A549 (cell line): ENCODE measurements at regions not wholly inside any gene's neighbourhood (a gene's known extent, or its start where the extent isn't known, plus 50 kb on each side); places are given as distances from the start of the nearest gene placed in this dataset.

Source experiments
- ATAC-seq, 2 experiments: fragments of 200-7000 bp in 1 of 2; fragments of >200 bp in 1 of 2; cut with Nextera tagmentation in 1 of 2; cut with Tn5 transposase in 1 of 2; 3 replicates each; pipeline versions ENCODE4 v1.8.0 to v1.9.1; 2018 to 2020; ENCODE audit warnings: mild to moderate bottlenecking in 1 of 2, moderate library complexity in 1 of 2
- CTCF ChIA-PET: fragments of 300-600 bp; sonication (Branson Sonifier 250); formaldehyde crosslinking; extraction: SDS; loops from one replicate; lab custom pipeline; 2021; ENCODE audit warnings: antibody characterized with exemption, inconsistent platforms; lab: Yijun Ruan, JAX
- POLR2A ChIA-PET: fragments of 350-600 bp; formaldehyde crosslinking; extraction: SDS; loops from one replicate; lab custom pipeline; 2021; ENCODE audit warnings: antibody characterized with exemption, inconsistent platforms; lab: Yijun Ruan, JAX
- DNase-seq, 2 experiments: peaks; one replicate each; pipeline versions ENCODE4 v3.0.0 to v3.0.0-alpha.2; 2011 to 2016; ENCODE audit warnings: low read depth in 1 of 2, low spot score in 1 of 2
- FAIRE-seq: peaks from 2 replicates; lab custom pipeline; 2011; peaks lifted over from hg19 to GRCh38; lab: Jason Lieb, UNC
- H3K27ac ChIP-seq, 2 experiments: fragments of >200 bp; sonication (Bioruptor Twin); formaldehyde crosslinking; 3 replicates each; pipeline ENCODE4 v1.5.1; 2016 to 2017
- H3K4me1 ChIP-seq: fragments of >200 bp; sonication (Bioruptor Twin); formaldehyde crosslinking; 3 replicates; pipeline ENCODE4 v1.6.1; 2016
- H3K4me2 ChIP-seq: fragments of >200 bp; sonication (Bioruptor Twin); formaldehyde crosslinking; 3 replicates; pipeline ENCODE4 v1.6.1; 2016
- H3K4me3 ChIP-seq: fragments of >200 bp; sonication (Bioruptor Twin); formaldehyde crosslinking; 3 replicates; pipeline ENCODE4 v1.5.1; 2016
- H3K9me3 ChIP-seq: fragments of >200 bp; sonication (Bioruptor Twin); formaldehyde crosslinking; 3 replicates; pipeline ENCODE4 v1.6.1; 2016
- CEBPB ChIP-seq, 2 experiments: fragments of >200 bp in 1 of 2; sonication (Bioruptor Twin) in 1 of 2; formaldehyde crosslinking in 1 of 2; IDR thresholded peaks; 2 replicates each; pipeline ENCODE4 v1.6.1; 2012 to 2016
- CHD2 ChIP-seq: fragments of 150-350 bp; IDR thresholded peaks from 2 replicates; pipeline ENCODE4 v1.6.1; 2014; ENCODE audit warnings: low read length; ENCODE audit not compliant: partially characterized antibody
- CTCF ChIP-seq: fragments of >200 bp; sonication (Bioruptor Twin); formaldehyde crosslinking; IDR thresholded peaks from 3 replicates; pipeline ENCODE4 v1.5.1; 2016
- EHMT2 ChIP-seq: fragments of 200-600 bp; sonication (generic); IDR thresholded peaks from 2 replicates; pipeline ENCODE4 v1.6.1; 2016; ENCODE audit warnings: antibody characterized with exemption, low read depth, mild to moderate bottlenecking, moderate library complexity
- ELK1 ChIP-seq: fragments of 150-350 bp; IDR thresholded peaks from 2 replicates; pipeline ENCODE4 v1.6.1; 2014; ENCODE audit warnings: low read depth, mild to moderate bottlenecking, low read length
- FOSB ChIP-seq: fragments of 250-450 bp; sonication (Bioruptor Pico); IDR thresholded peaks from 2 replicates; pipeline ENCODE4 v1.5.0; 2020; ENCODE audit warnings: mild to moderate bottlenecking, moderate library complexity
- HMGXB4 ChIP-seq: fragments of 250-450 bp; sonication (Bioruptor Pico); IDR thresholded peaks from 2 replicates; pipeline ENCODE4 v1.5.0; 2021; ENCODE audit warnings: mild to moderate bottlenecking, moderate library complexity, borderline replicate concordance
- KDM5A ChIP-seq: fragments of 200-600 bp; sonication (generic); IDR thresholded peaks from 2 replicates; pipeline ENCODE4 v1.6.1; 2016; ENCODE audit warnings: antibody characterized with exemption, mild to moderate bottlenecking
- MAFK ChIP-seq: fragments of 450-650 bp; IDR thresholded peaks from 2 replicates; pipeline ENCODE4 v1.6.1; 2014; ENCODE audit not compliant: partially characterized antibody
- RCOR1 ChIP-seq: fragments of 150-350 bp; IDR thresholded peaks from 2 replicates; pipeline ENCODE4 v1.6.1; 2014; ENCODE audit warnings: antibody characterized with exemption, low read length, low read depth
- TP53 ChIP-seq: fragments of 250-450 bp; sonication (Bioruptor Pico); IDR thresholded peaks from 2 replicates; pipeline ENCODE4 v1.5.0; 2021; ENCODE audit warnings: mild to moderate bottlenecking, moderate library complexity
- USF2 ChIP-seq: fragments of 450-650 bp; IDR thresholded peaks from 2 replicates; pipeline ENCODE4 v1.6.1; 2014; ENCODE audit warnings: antibody characterized with exemption
- WGBS: methylation state at CpG from one replicate; pipeline ENCODE4 v1.1.6; 2017; ENCODE audit errors: missing lambda C conversion rate; 5-methylcytosine and 5-hydroxymethylcytosine counted together

DNA sequence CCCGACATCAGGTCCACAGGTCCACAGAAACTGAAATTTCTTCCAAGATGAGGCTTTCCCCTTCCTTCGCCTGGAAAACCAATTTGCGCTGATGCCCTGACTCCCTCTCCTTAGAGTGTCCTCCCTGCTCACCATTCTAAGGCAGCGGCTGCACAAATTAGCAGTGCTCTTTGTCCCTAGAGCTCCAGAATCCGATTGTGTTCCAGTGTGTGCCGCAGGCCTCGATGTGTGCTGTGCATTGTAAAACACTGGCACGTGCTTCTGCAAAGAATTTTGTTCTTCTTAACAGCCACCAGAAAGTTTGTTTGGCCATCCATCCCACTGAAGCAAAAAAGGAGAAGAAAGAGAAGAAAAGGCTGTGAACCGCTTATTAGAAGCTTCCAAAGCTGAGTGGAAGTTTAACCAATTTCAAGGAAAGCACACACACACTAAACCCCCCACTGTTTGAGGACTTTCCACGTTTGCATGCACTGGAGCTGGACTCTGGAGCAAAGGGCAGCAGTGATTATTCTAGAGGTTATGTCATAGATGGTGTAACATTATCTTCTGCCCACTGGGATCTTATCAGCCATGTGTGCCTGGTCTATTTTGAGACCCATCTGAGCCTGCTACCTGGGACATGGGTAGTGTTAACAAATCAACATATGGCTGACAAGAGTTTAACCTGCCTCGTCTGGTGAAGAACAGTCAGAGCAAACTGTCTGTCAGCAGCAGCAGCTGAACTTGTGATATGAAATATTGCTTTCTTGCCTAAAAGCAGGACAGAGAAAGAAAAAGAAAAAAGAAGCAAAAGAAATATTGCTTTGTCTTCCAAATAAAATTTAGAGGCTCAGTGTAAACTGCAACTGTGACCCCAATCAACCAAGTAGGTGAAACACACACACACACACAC is 64.9 kb upstream of the RREB1 start:
- peak overlapping the region in 1 of 2 experiments; percentile 51; a peak in 1 of 6 replicates for H3K27ac ChIP-seq
- POLR2A ChIA-PET = no interaction called here

DNA sequence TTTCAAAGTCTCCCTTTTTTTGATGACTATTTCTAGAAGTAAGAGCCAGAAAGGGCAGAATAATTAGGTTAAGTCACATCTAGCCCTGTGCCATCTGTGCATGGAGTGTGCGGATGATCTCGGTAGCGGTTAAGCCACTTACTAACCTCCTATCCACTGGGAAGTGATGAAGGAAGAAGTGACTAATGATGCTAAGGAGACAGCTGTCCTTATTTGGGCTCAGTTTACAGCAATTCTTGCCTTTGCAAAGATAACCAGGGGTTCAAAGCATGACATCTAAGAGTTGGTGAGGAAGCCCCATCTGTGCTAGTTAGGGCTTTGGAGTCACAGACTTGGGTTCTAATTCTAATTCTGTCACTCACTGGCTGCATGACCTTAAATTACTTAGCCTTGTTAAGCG is 62.4 kb upstream of the RREB1 start:
- FAIRE-seq = no peak
- no peak overlapping the region for H3K4me2 ChIP-seq
- H3K9me3 ChIP-seq = no peaks in the 10 kb centered on the region
- ChIA-PET CTCF (no interaction called here), POLR2A (no interaction called here)
- H3K27ac ChIP-seq = no peak overlapping the region
- DNase-seq = no peak
- H3K4me1 ChIP-seq = peaks cover 23% of the 10 kb centered on the region
- ATAC-seq = no peak
- TF ChIP-seq FOSB (CRISPR knock-in tag) (no peak), CHD2 (no peak), CEBPB (IDR thresholded peaks at IDR 0.05) (no peak), KDM5A (no peak), TP53 (CRISPR knock-in tag) (no peak), ELK1 (no peak)
- WGBS = 97% methylated on average over 4 of the region's 4 CpGs
- H3K4me3 ChIP-seq = no peak overlapping the region

More for the DNA sequence above, 64.9 kb upstream of the RREB1 start:
- no peaks in the 10 kb centered on the region for H3K9me3 ChIP-seq
- WGBS = 75% methylated on average over 11 of the region's 11 CpGs
- no peak overlapping the region for H3K4me2 ChIP-seq
- TF ChIP-seq MAFK = no peak
- no peak for TF ChIP-seq RCOR1
- no peak for TF ChIP-seq HMGXB4 (CRISPR knock-in tag)
- TF ChIP-seq CTCF = no peak
- TF ChIP-seq USF2 = no peak
- TF ChIP-seq EHMT2 = no peak
- CTCF ChIA-PET = interaction anchor here (0.6 kb wide), 1 partner anchor 36 kb away, joined by 4 read pairs; no protein-coding TSS in a partner anchor
- DNase-seq = no peak
- no peak overlapping the region for H3K4me3 ChIP-seq
- ATAC-seq = peak in 1 of 2 experiments; percentile 30; a peak in 3 of 6 replicates
- no peak for FAIRE-seq
- peaks cover 15% of the 10 kb centered on the region for H3K4me1 ChIP-seq

- TF ChIP-seq USF2 (no peak), KDM5A (no peak)
- Histone ChIP-seq H3K9me3 (no peaks in the 10 kb centered on the region), H3K27ac (no peak overlapping the region), H3K4me1 (peaks cover 23% of the 10 kb centered on the region), H3K4me2 (no peak overlapping the region), H3K4me3 (no peak overlapping the region)
- no peak for DNase-seq
- no peak for FAIRE-seq
- WGBS = 96% methylated on average over 1 of the region's 1 CpG
- ChIA-PET POLR2A (no interaction called here), CTCF (no interaction called here)
- no peak for ATAC-seq
These were observed 62.0 kb upstream of the RREB1 start for GRCh38 chr6:7045746-7046145.
